ENCODE measurements at regions not wholly inside any gene's neighbourhood (a gene's known extent, or its start where the extent isn't known, plus 50 kb on each side); places are given as distances from the start of the nearest gene placed in this dataset.

- Histone ChIP-seq H3K27ac (ENCODE audit: low read depth in 1 of 2, low read length in 2 of 2) (no peak overlapping the region), H3K9me3 (ENCODE audit: control insufficient read depth in 1 of 2, insufficient read depth in 1 of 2, low read length in 2 of 2) (peaks cover 10 to 21% of the 10 kb centered on the region in 2 experiments), H3K27me3 (ENCODE audit: control insufficient read depth in 1 of 2, insufficient read depth in 2 of 2, low read length in 2 of 2) (peaks cover 0 to 5% of the 10 kb centered on the region in 2 experiments), H3K36me3 (ENCODE audit: insufficient read depth, low read length) (no peaks in the 10 kb centered on the region), H3K4me1 (ENCODE audit: insufficient read depth, low read length) (no peaks in the 10 kb centered on the region), H3K4me3 (ENCODE audit: low read length) (no peak overlapping the region)
- Mint-ChIP-seq H3K4me3 (no peak overlapping the region), H3K9me3 (no peaks in the 10 kb centered on the region), H3K27ac (no peak overlapping the region), H3K36me3 (ENCODE audit: low read depth) (no peaks in the 10 kb centered on the region), H3K27me3 (peaks cover 17% of the 10 kb centered on the region), H3K4me1 (ENCODE audit: low read depth) (no peaks in the 10 kb centered on the region)
- CTCF ChIA-PET, result no interaction called here
- TF ChIP-seq CTCF (IDR thresholded peaks at IDR 0.05), result no peak
- POLR2A ChIA-PET, result no interaction called here
- intact Hi-C loops (cut with DNase I, micrococcal nuclease), result no loop called here
- no peak for DNase-seq
- no peak for ATAC-seq (ENCODE audit: poor library complexity)
Observed at GRCh38 chr5:173671121-173671949, 54.9 kb upstream of the BOD1 start.

- Mint-ChIP-seq H3K4me3 (no peak overlapping the region), H3K27ac (no peak overlapping the region), H3K4me1 (ENCODE audit: low read depth) (no peaks in the 10 kb centered on the region), H3K36me3 (ENCODE audit: low read depth) (no peaks in the 10 kb centered on the region), H3K9me3 (no peaks in the 10 kb centered on the region), H3K27me3 (peaks cover 16% of the 10 kb centered on the region)
- peaks cover 10 to 16% of the 10 kb centered on the region in 2 experiments for H3K9me3 ChIP-seq (ENCODE audit: control insufficient read depth in 1 of 2, insufficient read depth in 1 of 2, low read length in 2 of 2)
- H3K27me3 ChIP-seq (ENCODE audit: control insufficient read depth in 1 of 2, insufficient read depth in 2 of 2, low read length in 2 of 2), result peaks cover 0 to 5% of the 10 kb centered on the region in 2 experiments
- no peak overlapping the region for H3K4me3 ChIP-seq (ENCODE audit: low read length)
- no peak for TF ChIP-seq CTCF (IDR thresholded peaks at IDR 0.05)
- ChIA-PET POLR2A (interaction anchor here (0.6 kb wide), 1 partner anchor 673 kb away, joined by 3 read pairs; no protein-coding TSS in a partner anchor), CTCF (no interaction called here)
- no peaks in the 10 kb centered on the region for H3K36me3 ChIP-seq (ENCODE audit: insufficient read depth, low read length)
- H3K4me1 ChIP-seq (ENCODE audit: insufficient read depth, low read length), result no peaks in the 10 kb centered on the region
- DNase-seq (no peak), ATAC-seq (ENCODE audit: poor library complexity) (no peak)
- intact Hi-C loops (cut with DNase I, micrococcal nuclease), result no loop called here
- no peak overlapping the region for H3K27ac ChIP-seq (ENCODE audit: low read depth in 1 of 2, low read length in 2 of 2)
Observed at GRCh38 chr5:173672166-173672565, 55.7 kb upstream of the BOD1 start.

- no peaks in the 10 kb centered on the region for H3K36me3 ChIP-seq (ENCODE audit: insufficient read depth, low read length)
- H3K27me3 ChIP-seq (ENCODE audit: control insufficient read depth in 1 of 2, insufficient read depth in 2 of 2, low read length in 2 of 2), result peaks cover 0 to 5% of the 10 kb centered on the region in 2 experiments
- POLR2A ChIA-PET, result no interaction called here
- H3K4me1 ChIP-seq (ENCODE audit: insufficient read depth, low read length), result no peaks in the 10 kb centered on the region
- DNase-seq (no peak), ATAC-seq (ENCODE audit: poor library complexity) (no peak)
- Mint-ChIP-seq H3K36me3 (ENCODE audit: low read depth) (no peaks in the 10 kb centered on the region), H3K27me3 (peaks cover 10% of the 10 kb centered on the region), H3K27ac (no peak overlapping the region), H3K9me3 (no peaks in the 10 kb centered on the region), H3K4me1 (ENCODE audit: low read depth) (no peaks in the 10 kb centered on the region), H3K4me3 (no peak overlapping the region)
- no peak overlapping the region for H3K27ac ChIP-seq (ENCODE audit: low read depth in 1 of 2, low read length in 2 of 2)
- no peak for TF ChIP-seq CTCF (IDR thresholded peaks at IDR 0.05)
- intact Hi-C loops (cut with DNase I, micrococcal nuclease), result no loop called here
- CTCF ChIA-PET, result no interaction called here
- no peak overlapping the region for H3K4me3 ChIP-seq (ENCODE audit: low read length)
- peaks cover 10 to 16% of the 10 kb centered on the region in 2 experiments for H3K9me3 ChIP-seq (ENCODE audit: control insufficient read depth in 1 of 2, insufficient read depth in 1 of 2, low read length in 2 of 2)
Observed at GRCh38 chr5:173672891-173673290, 56.4 kb upstream of the BOD1 start.

Measured in CD4-positive, alpha-beta T cell (primary cell).